WTC11 (cell line): ENCODE measurements at regions not wholly inside any gene's neighbourhood (a gene's known extent, or its start where the extent isn't known, plus 50 kb on each side); places are given as distances from the start of the nearest gene placed in this dataset.

Experiments
- ATF2 ChIP-seq: sonication (generic); formaldehyde crosslinking; IDR thresholded peaks from 2 replicates; pipeline ENCODE4 v1.8.1; 2022; ENCODE audit warnings: low read depth, missing genetic modification reagents, borderline replicate concordance
- CTCF ChIP-seq: fragments of 200-600 bp; IDR thresholded peaks from 2 replicates; pipeline ENCODE4 v1.8.0; 2022; ENCODE audit warnings: antibody characterized with exemption
- PREB ChIP-seq: sonication (generic); formaldehyde crosslinking; IDR thresholded peaks from 2 replicates; pipeline ENCODE4 v1.8.1; 2022; ENCODE audit warnings: mild to moderate bottlenecking, missing genetic modification reagents, moderate library complexity, borderline replicate concordance
- SP1 ChIP-seq: sonication (generic); formaldehyde crosslinking; conservative IDR thresholded peaks from 2 replicates; pipeline ENCODE4 v1.8.1; 2022; ENCODE audit warnings: missing genetic modification reagents
- USF2 ChIP-seq: sonication (generic); formaldehyde crosslinking; IDR thresholded peaks from 2 replicates; pipeline ENCODE4 v1.8.1; 2023; ENCODE audit warnings: mild to moderate bottlenecking, missing genetic modification reagents, moderate library complexity

- TF ChIP-seq CTCF (no peak), PREB (CRISPR knock-in tag) (no peak), ATF2 (CRISPR knock-in tag) (no peak), USF2 (CRISPR knock-in tag) (no peak), SP1 (CRISPR knock-in tag) (no peak)
Observed at GRCh38 chr18:73199151-73199550, 331.4 kb upstream of the NETO1 start.
